ENCODE measurements at regions not wholly inside any gene's neighbourhood (a gene's known extent, or its start where the extent isn't known, plus 50 kb on each side); places are given as distances from the start of the nearest gene placed in this dataset.

GRCh38 chr12:69000540-69001243 is 67.7 kb upstream of the CPM start:
- no CpG with 5 or more reads among the region's 2 CpGs for WGBS (ENCODE audit: extremely low coverage, insufficient coverage, insufficient read length)
- Histone ChIP-seq H2BK120ac (ENCODE audit: insufficient read depth, low read length, poor library complexity) (no peak overlapping the region), H3K79me2 (ENCODE audit: control insufficient read depth, insufficient read depth, low read length, poor library complexity) (no peaks in the 10 kb centered on the region), H2BK12ac (ENCODE audit: low read length) (no peak overlapping the region), H3K4me2 (ENCODE audit: low read length) (no peak overlapping the region), H3K79me1 (ENCODE audit: low read length) (no peaks in the 10 kb centered on the region), H3K4ac (ENCODE audit: low read depth, low read length) (no peak overlapping the region), H4K8ac (ENCODE audit: low read depth, low read length) (no peak overlapping the region), H2AFZ (ENCODE audit: insufficient read depth, low read length, poor library complexity) (no peak overlapping the region), H3K27me3 (ENCODE audit: insufficient read depth, low read length) (no peaks in the 10 kb centered on the region), H3K23ac (ENCODE audit: low read length) (no peak overlapping the region), H3K4me1 (ENCODE audit: control insufficient read depth in 1 of 2, insufficient read depth in 2 of 2, low read length in 2 of 2) (no peaks in the 10 kb centered on the region), H2AK5ac (ENCODE audit: low read length) (no peak overlapping the region), H4K12ac (ENCODE audit: low read depth, low read length) (no peak overlapping the region), H3K18ac (ENCODE audit: low read length) (no peak overlapping the region), H3K36me3 (ENCODE audit: control insufficient read depth in 1 of 2, insufficient read depth in 2 of 2, low read length in 2 of 2) (no peaks in the 10 kb centered on the region), H3K14ac (ENCODE audit: low read length) (no peak overlapping the region), H3K4me3 (ENCODE audit: low read depth, low read length) (no peak overlapping the region), H2BK5ac (ENCODE audit: low read depth, low read length, poor library complexity) (no peak overlapping the region), H4K91ac (ENCODE audit: low read depth, low read length) (no peak overlapping the region), H3K9ac (ENCODE audit: low read length) (no peak overlapping the region), H3K9me3 (ENCODE audit: insufficient read depth, low read depth, low read length) (no peaks in the 10 kb centered on the region), H3K27ac (ENCODE audit: low read depth, low read length) (no peak overlapping the region)
- peak; percentile 50 to 72 for DNase-seq

GRCh38 chr12:69001251-69001650 is 68.3 kb upstream of the CPM start:
- Histone ChIP-seq H3K23ac (ENCODE audit: low read length) (no peak overlapping the region), H3K4me1 (ENCODE audit: control insufficient read depth in 1 of 2, insufficient read depth in 2 of 2, low read length in 2 of 2) (no peaks in the 10 kb centered on the region), H3K4me2 (ENCODE audit: low read length) (no peak overlapping the region), H3K9me3 (ENCODE audit: insufficient read depth, low read depth, low read length) (no peaks in the 10 kb centered on the region), H3K27me3 (ENCODE audit: insufficient read depth, low read length) (no peaks in the 10 kb centered on the region), H3K36me3 (ENCODE audit: control insufficient read depth in 1 of 2, insufficient read depth in 2 of 2, low read length in 2 of 2) (no peaks in the 10 kb centered on the region), H3K9ac (ENCODE audit: low read length) (no peak overlapping the region), H4K91ac (ENCODE audit: low read depth, low read length) (no peak overlapping the region), H3K79me1 (ENCODE audit: low read length) (no peaks in the 10 kb centered on the region), H2BK5ac (ENCODE audit: low read depth, low read length, poor library complexity) (no peak overlapping the region), H4K8ac (ENCODE audit: low read depth, low read length) (no peak overlapping the region), H2AFZ (ENCODE audit: insufficient read depth, low read length, poor library complexity) (no peak overlapping the region), H2BK12ac (ENCODE audit: low read length) (no peak overlapping the region), H3K18ac (ENCODE audit: low read length) (no peak overlapping the region), H4K12ac (ENCODE audit: low read depth, low read length) (no peak overlapping the region), H3K27ac (ENCODE audit: low read depth, low read length) (no peak overlapping the region), H3K14ac (ENCODE audit: low read length) (no peak overlapping the region), H3K79me2 (ENCODE audit: control insufficient read depth, insufficient read depth, low read length, poor library complexity) (no peaks in the 10 kb centered on the region), H3K4me3 (ENCODE audit: low read depth, low read length) (no peak overlapping the region), H3K4ac (ENCODE audit: low read depth, low read length) (no peak overlapping the region), H2BK120ac (ENCODE audit: insufficient read depth, low read length, poor library complexity) (no peak overlapping the region), H2AK5ac (ENCODE audit: low read length) (no peak overlapping the region)
- no CpG with 5 or more reads among the region's 3 CpGs for WGBS (ENCODE audit: extremely low coverage, insufficient coverage, insufficient read length)
- no peak for DNase-seq

- no peak overlapping the region for H3K18ac ChIP-seq (ENCODE audit: low read length)
- H3K79me2 ChIP-seq (ENCODE audit: control insufficient read depth, insufficient read depth, low read length, poor library complexity) = no peaks in the 10 kb centered on the region
- H3K4me2 ChIP-seq (ENCODE audit: low read length) = no peak overlapping the region
- no peak overlapping the region for H2AK5ac ChIP-seq (ENCODE audit: low read length)
- no peak overlapping the region for H3K27ac ChIP-seq (ENCODE audit: low read depth, low read length)
- H3K9me3 ChIP-seq (ENCODE audit: insufficient read depth, low read depth, low read length) = no peaks in the 10 kb centered on the region
- no peak overlapping the region for H3K9ac ChIP-seq (ENCODE audit: low read length)
- no peak overlapping the region for H2AFZ ChIP-seq (ENCODE audit: insufficient read depth, low read length, poor library complexity)
- H4K8ac ChIP-seq (ENCODE audit: low read depth, low read length) = no peak overlapping the region
- H3K27me3 ChIP-seq (ENCODE audit: insufficient read depth, low read length) = no peaks in the 10 kb centered on the region
- WGBS (ENCODE audit: extremely low coverage, insufficient coverage, insufficient read length) = no CpG with 5 or more reads among the region's 4 CpGs
- no peak overlapping the region for H3K4me3 ChIP-seq (ENCODE audit: low read depth, low read length)
- H2BK5ac ChIP-seq (ENCODE audit: low read depth, low read length, poor library complexity) = no peak overlapping the region
- DNase-seq = peak; percentile 8 to 75
- H3K79me1 ChIP-seq (ENCODE audit: low read length) = no peaks in the 10 kb centered on the region
- H3K36me3 ChIP-seq (ENCODE audit: control insufficient read depth in 1 of 2, insufficient read depth in 2 of 2, low read length in 2 of 2) = no peaks in the 10 kb centered on the region
- H3K23ac ChIP-seq (ENCODE audit: low read length) = no peak overlapping the region
- H3K4me1 ChIP-seq (ENCODE audit: control insufficient read depth in 1 of 2, insufficient read depth in 2 of 2, low read length in 2 of 2) = peaks cover 2 to 7% of the 10 kb centered on the region in 2 experiments
- H3K14ac ChIP-seq (ENCODE audit: low read length) = no peak overlapping the region
- no peak overlapping the region for H4K12ac ChIP-seq (ENCODE audit: low read depth, low read length)
- H2BK12ac ChIP-seq (ENCODE audit: low read length) = no peak overlapping the region
- H3K4ac ChIP-seq (ENCODE audit: low read depth, low read length) = no peak overlapping the region
- H2BK120ac ChIP-seq (ENCODE audit: insufficient read depth, low read length, poor library complexity) = no peak overlapping the region
- H4K91ac ChIP-seq (ENCODE audit: low read depth, low read length) = no peak overlapping the region
Observed at GRCh38 chr12:69002969-69003368, 70.0 kb upstream of the CPM start.

- Histone ChIP-seq H4K91ac (ENCODE audit: low read depth, low read length) (no peak overlapping the region), H3K27me3 (ENCODE audit: insufficient read depth, low read length) (no peaks in the 10 kb centered on the region), H2BK120ac (ENCODE audit: insufficient read depth, low read length, poor library complexity) (no peak overlapping the region), H3K27ac (ENCODE audit: low read depth, low read length) (no peak overlapping the region), H3K79me2 (ENCODE audit: control insufficient read depth, insufficient read depth, low read length, poor library complexity) (no peaks in the 10 kb centered on the region), H2BK5ac (ENCODE audit: low read depth, low read length, poor library complexity) (no peak overlapping the region), H3K4me3 (ENCODE audit: low read depth, low read length) (no peak overlapping the region), H2AFZ (ENCODE audit: insufficient read depth, low read length, poor library complexity) (no peak overlapping the region), H3K14ac (ENCODE audit: low read length) (no peak overlapping the region), H3K18ac (ENCODE audit: low read length) (no peak overlapping the region), H3K23ac (ENCODE audit: low read length) (no peak overlapping the region), H3K79me1 (ENCODE audit: low read length) (no peaks in the 10 kb centered on the region), H3K4me2 (ENCODE audit: low read length) (no peak overlapping the region), H4K8ac (ENCODE audit: low read depth, low read length) (no peak overlapping the region), H3K36me3 (ENCODE audit: control insufficient read depth in 1 of 2, insufficient read depth in 2 of 2, low read length in 2 of 2) (no peaks in the 10 kb centered on the region), H2AK5ac (ENCODE audit: low read length) (no peak overlapping the region), H4K12ac (ENCODE audit: low read depth, low read length) (no peak overlapping the region), H3K4ac (ENCODE audit: low read depth, low read length) (no peak overlapping the region), H3K9me3 (ENCODE audit: insufficient read depth, low read depth, low read length) (no peaks in the 10 kb centered on the region), H3K9ac (ENCODE audit: low read length) (no peak overlapping the region), H2BK12ac (ENCODE audit: low read length) (no peak overlapping the region), H3K4me1 (ENCODE audit: control insufficient read depth in 1 of 2, insufficient read depth in 2 of 2, low read length in 2 of 2) (peaks cover 2 to 11% of the 10 kb centered on the region in 2 experiments)
- DNase-seq = no peak
- WGBS (ENCODE audit: extremely low coverage, insufficient coverage, insufficient read length) = no CpG with 5 or more reads among the region's 2 CpGs
Observed at GRCh38 chr12:69003991-69004390, 71.0 kb upstream of the CPM start.

Measured in trophoblast cell (in vitro differentiated cells and primary cell).